Left forelimb (tissue), 1 donor: ENCODE measurements at regions not wholly inside any gene's neighbourhood (a gene's known extent, or its start where the extent isn't known, plus 50 kb on each side); places are given as distances from the start of the nearest gene placed in this dataset.

ENCODE experiments used
- DNase-seq: peaks from one replicate; pipeline ENCODE4 v3.0.0-alpha.2; 2018; ENCODE audit warnings: low spot score

GRCh38 chr2:22596306-22596705, 788.7 kb upstream of the KLHL29 start:
- DNase-seq, result no peak

DNA sequence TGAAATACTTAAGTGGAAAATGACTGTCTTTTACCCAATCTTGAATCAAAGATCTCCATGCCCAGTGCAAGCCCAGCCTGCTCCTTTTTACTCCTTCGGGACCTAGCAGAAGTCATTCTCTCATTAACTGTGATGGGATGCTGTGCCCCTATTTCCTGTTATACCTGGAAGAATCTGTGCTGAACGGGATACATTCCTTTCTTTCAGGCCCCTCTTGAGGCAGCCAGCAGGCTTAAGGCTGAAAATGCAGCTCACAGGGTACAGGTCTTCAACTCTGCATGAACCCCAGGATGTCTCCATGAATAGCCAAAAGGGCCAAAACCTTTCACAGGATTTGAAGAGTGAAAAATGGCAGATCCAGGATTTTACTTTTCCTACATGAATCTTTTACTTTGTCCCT, 784.8 kb upstream of the KLHL29 start:
- no peak for DNase-seq

DNA sequence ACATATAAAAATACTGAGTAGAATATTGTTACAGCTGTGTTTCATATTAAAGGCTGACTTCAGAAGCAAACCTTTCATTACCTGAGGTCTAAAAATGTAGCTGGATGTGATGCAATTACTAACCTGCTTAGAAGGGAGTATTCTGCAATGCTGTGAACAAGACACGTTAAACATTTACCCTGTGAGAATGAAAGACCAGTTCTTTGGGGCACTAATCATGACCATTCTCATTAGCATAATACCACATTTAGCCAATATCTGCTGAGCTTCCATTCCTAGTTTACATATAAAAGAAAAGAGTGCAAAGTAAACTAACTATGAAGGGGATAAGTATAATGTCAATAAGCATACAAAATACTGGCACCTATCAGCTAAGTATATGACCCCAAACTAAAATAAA, 784.0 kb upstream of the KLHL29 start:
- no peak for DNase-seq

GRCh38 chr2:22604136-22604535, 780.8 kb upstream of the KLHL29 start:
- no peak for DNase-seq

- DNase-seq, result no peak
Measured at GRCh38 chr2:22616031-22616430, 768.9 kb upstream of the KLHL29 start.

DNA sequence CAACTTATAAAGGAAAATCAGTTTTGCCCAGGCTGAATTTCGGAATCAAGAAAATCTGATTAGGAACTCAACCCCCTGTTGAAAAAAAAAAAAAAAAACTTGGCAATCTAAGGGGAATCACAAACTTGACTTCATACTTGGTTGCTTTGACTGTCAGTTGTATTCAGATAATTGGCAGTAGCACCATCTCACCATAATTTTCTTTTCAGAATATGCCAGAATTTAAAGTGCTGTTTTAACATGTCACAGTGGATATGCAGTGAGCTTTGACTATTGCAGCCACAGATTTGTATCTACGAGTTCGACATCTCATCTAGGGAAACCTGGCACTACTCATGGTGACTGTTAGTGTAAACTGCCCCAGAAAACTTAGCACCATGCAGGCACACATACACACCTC, 761.4 kb upstream of the KLHL29 start:
- DNase-seq, result no peak

DNA sequence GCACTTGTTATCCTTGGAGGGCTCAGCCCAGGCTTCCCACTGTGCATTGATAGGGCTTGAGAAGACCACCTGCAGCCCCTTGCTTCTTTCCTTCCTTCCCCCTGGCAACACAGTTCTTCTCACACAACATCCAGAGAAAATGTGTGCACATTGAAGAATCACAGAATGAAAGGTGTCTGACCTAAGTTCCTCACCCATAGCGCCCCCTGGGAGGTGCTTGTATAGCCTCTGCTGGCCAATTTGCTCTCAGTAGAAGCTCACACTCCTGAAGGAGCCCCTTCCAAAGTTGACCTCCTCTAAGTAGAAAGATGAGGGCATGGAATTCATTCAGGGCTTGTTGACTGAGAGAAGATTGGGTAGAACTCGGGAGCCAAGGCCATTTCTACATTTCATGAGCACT, 758.4 kb upstream of the KLHL29 start:
- no peak for DNase-seq

DNA sequence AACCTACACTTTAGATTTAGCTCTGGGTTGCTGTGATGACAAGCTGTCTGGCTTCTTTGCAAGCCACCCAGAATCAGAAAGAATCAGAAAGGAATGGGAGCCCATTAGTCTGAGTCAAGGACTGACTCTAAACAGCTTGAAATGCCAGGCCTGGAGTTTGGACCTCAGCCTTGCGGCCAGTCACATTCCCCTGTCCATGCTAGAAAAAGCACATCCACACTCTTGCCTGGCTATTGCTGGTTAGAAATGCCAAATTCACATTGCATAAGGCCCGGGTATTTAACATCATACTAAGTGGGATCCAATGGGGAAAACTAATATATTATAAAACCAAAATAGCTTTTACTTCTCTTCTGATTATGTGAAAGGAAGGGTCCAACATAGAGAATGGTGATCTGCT, 756.8 kb upstream of the KLHL29 start:
- DNase-seq, result no peak

GRCh38 chr2:22628906-22629305, 756.1 kb upstream of the KLHL29 start:
- no peak for DNase-seq

- no peak for DNase-seq
Measured at GRCh38 chr2:22634167-22634566, 750.8 kb upstream of the KLHL29 start.

GRCh38 chr2:22656426-22656825, 728.6 kb upstream of the KLHL29 start:
- no peak for DNase-seq

- no peak for DNase-seq
Measured at GRCh38 chr2:22673529-22673928, 711.5 kb upstream of the KLHL29 start.

DNA sequence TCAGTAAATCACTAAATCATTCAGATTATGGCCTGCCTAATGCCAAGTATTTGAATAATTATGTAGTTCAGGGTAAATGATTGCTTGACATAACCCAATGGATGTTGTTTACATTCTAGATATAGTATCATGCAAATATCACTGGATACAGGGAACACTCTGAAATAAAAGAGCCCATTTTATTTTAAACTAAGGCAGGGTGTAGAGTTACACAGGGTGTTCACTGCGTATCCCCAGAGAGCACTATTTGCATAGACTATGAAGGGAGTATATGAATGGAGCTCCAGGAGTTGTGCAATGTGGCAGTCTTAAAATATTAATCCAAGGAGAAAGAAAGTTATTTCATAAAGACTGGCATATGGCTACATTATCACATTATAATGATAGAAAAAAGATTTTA, 701.1 kb upstream of the KLHL29 start:
- DNase-seq, result no peak

DNA sequence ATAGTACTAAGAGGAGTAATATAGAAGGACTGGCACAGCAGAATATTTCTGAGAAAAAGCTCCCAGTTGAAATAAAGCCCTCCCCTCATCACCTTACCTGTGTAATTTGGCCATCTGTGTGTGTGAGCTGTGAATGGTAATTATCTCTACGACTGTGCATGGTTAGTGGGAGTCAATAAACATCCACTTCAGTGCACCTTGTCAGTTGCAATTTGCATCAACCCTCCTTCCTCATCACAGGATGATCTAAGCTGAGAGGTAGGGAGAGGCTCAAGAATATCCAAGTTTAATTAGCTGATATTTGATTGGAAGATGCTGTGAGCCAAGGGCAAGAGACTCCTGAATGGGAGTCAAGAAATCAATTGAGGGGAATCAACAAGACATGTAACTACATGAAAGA, 694.9 kb upstream of the KLHL29 start:
- no peak for DNase-seq

- DNase-seq, result no peak
Measured at GRCh38 chr2:22691666-22692065, 693.3 kb upstream of the KLHL29 start.

- no peak for DNase-seq
Measured at GRCh38 chr2:22692746-22693145, 692.2 kb upstream of the KLHL29 start.

GRCh38 chr2:22694300-22694699, 690.7 kb upstream of the KLHL29 start:
- DNase-seq, result no peak

- no peak for DNase-seq
Measured at GRCh38 chr2:22694856-22695255, 690.1 kb upstream of the KLHL29 start.

DNA sequence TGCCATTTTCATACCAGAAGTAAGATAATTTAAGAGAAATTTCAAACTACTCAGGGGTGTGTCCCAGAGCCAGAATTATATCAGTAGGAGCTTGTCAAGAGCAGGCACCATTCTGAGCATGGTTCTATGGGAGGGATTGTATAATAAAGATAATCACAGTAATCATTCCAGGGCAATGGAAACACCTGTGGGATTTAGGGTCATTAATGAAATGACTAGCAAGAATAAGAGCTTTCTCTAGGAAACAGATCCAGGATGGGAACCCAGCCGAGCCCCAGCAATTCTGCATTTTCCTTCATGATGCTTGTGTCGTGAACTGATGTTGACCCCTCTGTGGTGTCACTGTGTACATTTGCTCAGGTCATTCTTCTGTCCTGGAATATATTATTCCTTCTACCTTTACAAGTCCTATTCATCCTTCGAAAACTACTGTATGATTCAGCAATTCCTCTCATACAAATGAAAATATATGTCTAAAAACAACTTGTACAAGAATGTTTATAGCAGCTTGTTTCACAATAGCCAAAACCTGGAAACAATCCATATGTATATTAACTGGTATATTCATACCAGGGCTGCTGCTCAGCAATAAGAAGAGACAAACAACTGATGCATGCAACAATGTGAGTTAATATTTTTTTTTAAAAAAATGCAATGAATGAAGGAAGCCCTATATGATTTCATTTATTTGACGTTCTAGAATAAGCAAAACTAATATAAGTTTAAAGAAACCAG, 687.8 kb upstream of the KLHL29 start:
- no peak for DNase-seq

DNA sequence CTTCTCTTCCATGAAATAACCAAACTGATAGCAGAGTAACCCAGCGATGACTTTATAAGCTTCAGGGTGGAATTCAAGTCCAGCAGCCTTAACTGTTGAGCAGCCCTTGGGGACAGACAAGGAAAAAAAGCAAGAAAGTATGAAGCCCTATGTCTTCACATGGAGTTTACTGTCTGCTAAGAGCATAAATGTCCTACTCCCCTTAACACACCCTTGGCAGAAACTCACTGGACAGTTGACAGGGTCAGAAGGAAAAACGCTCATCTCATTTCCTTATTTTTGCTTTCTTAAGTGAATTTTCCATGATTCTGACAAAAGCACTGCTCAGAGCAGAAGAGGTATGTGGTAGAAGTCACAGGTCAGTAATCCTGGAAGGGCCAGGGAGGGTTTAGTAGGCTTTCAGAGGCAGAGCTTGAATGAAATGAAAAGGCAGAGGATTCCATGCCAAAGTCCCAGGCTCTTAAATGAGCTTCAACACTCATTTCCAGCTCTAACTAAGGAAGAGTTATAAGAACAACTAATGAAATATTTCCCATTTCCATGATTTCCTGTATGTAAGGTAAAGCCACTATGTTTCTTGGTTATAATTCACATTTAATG, 683.3 kb upstream of the KLHL29 start:
- no peak for DNase-seq

DNA sequence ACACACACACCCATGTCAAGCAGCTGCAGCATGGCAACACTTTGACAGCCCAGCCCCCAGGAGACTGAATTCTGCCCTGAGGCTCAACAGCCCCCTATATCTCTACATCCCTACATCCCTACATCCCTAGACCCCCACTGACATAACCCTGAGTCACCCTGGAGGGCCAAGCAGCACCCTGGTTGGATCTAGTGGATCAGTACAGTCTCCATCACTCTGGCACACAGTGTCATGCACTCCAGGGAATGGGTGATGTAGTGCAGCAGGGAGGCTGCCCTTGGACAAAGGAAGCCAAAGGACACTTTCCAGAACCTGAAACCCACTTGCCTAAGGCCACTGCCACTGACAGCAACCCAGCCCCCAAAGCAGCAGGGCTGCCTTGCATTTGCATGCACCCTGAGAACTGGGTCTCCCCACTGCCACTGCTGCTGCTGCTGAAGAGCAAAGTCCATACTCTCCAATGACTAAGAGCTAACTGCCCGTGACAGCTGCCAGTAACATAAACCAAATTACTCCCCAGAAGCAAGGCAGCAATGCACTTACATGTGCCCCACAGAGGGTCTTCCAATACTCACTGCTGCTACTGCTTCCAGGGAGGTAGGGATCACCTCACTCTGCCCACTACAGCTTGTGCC, 681.6 kb upstream of the KLHL29 start:
- no peak for DNase-seq

- no peak for DNase-seq
Measured at GRCh38 chr2:22719396-22719795, 665.6 kb upstream of the KLHL29 start.

- DNase-seq, result no peak
Measured at GRCh38 chr2:22729466-22729865, 655.5 kb upstream of the KLHL29 start.
